HG03045 (cell line): ENCODE measurements at regions not wholly inside any gene's neighbourhood (a gene's known extent, or its start where the extent isn't known, plus 50 kb on each side); places are given as distances from the start of the nearest gene placed in this dataset.

Experiments used
- ATAC-seq: cut with Tn5 transposase; IDR thresholded peaks from one replicate; pipeline ENCODE4 v1.9.1; 2021; ENCODE audit warnings: mild to moderate bottlenecking, moderate library complexity; ENCODE audit not compliant: unreplicated experiment

DNA sequence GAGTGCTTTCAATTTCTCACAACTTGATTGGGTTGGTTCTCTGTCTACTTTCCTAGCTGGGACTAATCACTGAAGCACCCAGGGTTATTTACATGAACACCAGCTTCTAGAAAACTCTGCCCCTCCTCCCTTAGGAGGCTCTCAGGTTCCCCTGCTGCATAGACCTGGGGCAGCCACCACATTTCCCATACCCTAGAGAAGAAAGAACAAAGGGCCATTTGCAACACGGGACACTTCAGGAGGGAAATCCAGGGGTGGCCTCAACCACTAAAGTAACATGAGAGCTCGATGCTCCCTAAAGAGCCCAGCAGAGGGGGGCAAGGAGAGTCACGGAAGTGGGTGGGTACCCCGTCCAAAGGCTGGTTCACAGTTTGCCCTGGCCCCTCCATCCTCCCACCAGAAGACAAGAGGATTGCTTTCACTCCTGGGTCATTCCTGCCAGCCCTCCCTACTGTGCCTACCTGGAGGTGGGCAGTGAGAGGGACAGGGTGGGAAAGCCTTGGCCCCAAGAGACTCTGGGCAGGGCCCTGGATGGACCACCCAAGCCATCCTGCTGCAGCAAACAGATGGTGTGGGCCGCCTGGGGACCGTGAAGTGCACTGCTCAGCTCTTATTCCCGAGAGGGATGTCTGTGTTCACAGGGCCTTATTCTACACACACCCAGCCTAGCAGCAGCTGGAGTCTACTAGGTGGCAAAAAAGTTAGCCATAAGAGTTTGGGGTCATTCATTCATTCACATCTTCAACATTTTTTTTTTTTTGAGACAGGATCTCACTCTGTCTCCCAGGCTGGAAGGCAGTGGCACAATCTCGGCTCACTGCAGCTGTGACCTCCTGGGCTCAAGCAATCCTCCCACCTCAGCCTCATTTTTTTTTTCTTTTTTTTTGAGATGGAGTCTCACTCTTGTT is 392.1 kb downstream of the SOX9 start:
- ATAC-seq = no peak

DNA sequence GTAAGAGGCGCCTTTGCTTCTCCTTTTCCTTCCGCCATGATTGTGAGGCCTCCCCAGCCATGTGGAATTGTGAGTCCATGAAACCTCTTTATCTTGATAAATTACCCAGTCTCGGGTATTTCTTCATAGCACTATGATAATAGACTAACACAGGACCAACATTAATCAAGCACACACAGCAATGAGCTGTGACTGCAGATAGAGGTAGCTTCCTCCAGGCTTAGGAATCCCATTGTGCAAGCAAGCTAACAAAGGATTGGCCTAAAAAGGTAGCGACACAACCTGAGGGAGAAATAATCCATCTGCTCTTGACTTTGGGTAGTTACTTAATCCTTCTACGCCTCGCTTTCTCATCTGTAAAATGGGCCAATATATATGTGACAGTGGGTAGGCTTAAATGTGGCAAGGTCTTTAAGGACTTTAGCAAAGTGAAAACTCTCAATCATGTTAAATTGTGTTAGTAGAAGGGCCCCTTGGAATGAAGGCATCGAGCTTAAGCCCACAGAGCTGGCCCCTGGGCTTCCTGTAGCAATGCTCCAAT is 393.6 kb downstream of the SOX9 start:
- no peak for ATAC-seq

DNA sequence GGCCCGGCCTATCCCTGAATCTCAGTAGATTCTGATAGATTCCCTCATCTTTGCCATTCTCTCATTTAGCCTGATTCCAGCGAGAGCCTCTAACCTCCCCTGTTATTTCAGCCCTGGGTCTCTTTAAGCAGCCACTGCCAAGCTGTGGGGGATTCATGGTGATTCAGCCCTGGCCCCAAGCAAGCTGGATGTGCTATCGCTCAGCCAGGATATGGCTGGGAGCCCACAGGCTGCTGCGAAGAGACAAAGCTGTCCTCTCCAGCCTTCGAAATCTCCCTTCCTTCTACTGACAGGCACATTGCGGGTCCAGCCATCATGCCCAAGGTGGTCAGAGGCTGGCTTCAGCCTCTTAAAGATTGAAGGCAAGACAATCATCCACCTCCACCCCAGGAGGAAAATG is 394.1 kb downstream of the SOX9 start:
- ATAC-seq = no peak

DNA sequence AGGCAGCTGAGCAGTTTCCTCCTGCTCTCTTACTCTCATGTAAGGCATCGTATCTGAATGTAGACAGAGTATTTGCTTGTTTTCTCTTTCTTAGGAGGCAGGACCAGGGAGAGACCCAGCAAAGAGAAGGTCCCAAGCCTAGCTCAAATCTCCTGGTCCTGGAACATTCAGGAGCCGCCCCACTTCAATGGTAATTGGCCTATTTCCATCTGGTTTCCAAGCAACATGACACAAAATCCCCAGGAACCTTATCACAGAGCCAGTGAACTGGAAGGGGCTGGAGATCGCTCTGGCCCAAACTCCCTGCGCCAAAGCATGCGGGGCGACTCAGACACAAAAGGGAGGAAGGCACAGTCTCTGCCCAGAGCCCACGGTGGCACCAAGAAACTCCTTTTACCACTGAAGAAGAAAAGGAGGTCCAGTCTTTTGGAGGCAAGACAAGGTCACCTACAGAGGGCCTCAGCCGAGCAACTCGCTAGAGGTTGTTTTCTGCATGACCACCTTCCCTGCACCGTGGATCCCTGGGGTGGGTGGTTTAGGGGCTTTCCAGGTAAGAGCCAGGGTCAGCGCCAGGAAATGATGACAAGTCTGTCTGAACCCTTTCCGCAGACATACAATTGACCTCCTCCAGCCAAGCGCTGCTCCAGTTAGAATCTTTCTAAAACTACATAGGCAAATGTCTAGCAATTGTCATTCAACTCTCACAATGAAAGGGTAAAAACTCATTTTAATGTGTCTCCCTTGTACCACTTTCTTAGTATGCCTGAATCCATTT is 394.7 kb downstream of the SOX9 start:
- no peak for ATAC-seq

DNA sequence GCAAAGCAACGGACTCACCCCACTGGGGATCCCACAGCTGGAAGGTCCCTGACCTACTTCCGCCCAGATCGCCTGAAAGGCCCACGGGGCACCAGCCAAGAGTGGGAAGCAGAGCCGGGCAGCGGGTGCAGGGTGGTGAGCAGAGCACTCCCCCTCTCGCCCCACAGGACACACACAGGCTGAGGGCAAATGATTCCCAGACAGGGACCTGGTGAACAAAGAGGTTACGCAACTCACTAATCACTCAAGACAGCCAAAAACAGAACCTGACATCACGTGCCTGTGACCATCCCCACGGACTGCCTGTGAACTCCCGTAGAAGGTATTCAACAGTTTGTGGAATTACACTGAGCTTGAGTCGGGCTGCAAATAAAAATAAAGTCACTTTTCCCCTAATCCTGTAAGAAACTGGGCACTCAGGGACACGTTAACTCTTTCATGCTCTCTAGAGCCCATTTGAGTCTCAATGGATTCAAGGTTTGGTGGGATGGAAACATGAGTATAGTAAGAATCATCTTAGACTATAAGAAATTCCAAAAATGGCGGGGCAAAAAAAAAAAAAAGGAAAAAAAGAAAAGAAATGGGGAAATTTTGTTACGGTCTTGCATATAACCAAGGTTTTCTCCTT is 396.1 kb downstream of the SOX9 start:
- no peak for ATAC-seq

DNA sequence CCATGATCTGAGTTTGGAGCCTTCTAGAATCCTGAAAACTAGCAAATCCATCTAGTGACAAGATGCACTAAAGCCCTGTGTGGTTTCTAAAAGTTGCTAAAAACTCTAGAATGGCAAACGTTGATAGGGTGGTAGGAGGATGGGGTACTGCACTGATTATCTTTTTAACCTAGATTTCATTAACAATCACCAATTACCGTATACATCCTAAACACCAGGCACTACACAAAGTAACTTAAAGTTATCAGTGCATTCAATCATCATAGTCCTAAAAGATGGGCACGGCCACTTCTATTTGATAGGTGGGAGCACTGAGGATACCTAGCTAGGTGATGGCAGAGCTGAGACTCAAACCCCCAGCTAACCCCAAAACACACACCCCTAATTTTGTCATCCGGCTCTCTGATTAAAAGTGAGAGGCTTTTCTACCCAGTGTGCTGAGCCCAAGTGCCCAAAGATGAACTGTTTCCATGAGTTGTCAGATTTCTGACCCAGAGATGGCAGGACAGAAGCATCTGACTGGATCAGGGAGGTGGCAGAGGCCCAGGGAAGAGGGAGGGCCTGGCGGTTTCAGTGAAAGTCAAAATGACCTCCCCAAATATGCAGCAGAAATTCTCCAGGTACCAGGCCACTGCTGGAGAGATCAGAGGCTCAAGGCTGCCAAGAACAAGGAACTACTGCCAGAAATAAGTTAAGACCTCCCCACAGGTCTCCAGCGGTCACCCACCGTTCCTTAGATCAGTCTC is 396.8 kb downstream of the SOX9 start:
- no peak for ATAC-seq

DNA sequence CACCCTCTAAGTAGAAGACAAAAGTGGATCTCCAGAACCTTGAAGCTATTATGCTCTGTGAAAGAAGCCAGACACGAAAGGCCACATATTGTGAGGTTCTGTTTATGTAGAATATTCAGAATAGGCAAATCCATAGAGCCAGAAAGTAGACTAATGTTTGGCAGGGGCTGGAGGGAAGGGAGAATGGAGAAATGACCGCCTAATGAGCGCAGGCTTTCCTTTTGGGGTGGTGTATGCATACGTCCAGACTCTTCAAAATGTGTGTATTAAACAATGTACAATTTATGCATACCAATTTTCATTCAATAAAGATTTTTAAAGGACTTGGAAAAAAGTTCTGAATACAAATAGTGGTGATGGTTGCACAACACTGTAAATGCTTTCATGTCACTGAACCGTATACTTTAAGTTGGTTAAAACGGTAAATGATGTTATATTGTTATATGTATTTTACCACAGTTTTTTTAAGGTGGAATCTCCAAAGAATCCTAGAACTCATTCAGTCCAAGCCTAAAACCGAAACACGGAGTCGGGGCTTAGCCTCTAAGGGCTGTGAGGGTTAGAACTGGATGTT is 397.4 kb downstream of the SOX9 start:
- ATAC-seq = no peak

DNA sequence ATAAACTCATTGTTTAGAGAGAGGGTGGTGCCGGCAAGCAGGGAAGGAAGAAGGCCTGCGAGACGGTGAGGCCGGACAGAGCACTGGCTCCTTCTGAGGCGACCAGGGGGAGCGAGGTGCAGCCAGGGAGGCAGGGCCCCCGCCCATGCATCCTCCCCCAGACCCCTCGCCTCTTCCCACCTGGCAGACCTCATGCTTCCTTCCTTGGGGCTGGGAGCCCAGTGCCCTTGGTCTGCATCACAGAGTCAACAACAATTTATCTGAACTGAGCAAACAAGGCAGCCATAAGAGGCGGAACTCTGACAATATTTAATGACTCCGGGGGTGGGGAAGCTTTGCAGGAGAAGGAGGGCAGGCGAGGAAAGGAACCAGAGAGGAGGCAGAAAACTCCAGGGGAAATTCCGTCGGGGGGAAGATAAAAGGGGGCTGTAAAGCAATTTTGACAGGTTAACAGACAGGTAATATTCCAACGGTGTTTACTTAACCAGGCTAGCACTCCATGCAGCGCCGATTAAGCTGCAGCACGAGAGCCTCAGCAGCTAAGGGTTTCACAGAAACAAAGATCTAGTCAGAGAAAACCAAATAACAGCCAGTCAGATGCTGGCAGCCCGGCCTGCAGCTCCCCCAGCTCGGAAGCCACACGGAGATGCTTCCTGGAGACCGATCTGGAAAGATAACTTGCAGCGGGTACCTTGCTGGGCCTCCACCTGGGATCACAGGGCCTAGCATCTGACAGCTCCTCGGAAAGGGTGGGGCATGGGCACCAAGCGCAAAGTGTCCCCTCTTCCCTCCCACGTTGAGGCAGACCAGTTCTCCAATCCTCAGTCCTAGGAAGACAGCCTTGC is 398.2 kb downstream of the SOX9 start:
- no peak for ATAC-seq

DNA sequence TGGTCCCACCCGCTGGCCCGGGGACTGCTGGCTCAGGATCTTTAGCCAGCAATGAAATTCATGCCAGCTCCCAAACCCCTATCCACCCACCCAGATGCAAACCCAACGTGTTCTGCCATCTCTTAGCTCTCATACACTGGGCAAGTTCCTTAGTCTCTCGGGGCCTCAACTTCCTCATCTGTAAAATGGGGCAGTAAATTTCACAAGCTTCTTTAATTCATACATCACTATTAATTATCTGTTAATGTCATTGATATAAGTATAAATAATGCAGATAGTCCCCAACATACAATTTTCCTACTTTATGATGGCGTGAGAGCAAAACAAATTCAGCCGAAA is 398.7 kb downstream of the SOX9 start:
- ATAC-seq = no peak

DNA sequence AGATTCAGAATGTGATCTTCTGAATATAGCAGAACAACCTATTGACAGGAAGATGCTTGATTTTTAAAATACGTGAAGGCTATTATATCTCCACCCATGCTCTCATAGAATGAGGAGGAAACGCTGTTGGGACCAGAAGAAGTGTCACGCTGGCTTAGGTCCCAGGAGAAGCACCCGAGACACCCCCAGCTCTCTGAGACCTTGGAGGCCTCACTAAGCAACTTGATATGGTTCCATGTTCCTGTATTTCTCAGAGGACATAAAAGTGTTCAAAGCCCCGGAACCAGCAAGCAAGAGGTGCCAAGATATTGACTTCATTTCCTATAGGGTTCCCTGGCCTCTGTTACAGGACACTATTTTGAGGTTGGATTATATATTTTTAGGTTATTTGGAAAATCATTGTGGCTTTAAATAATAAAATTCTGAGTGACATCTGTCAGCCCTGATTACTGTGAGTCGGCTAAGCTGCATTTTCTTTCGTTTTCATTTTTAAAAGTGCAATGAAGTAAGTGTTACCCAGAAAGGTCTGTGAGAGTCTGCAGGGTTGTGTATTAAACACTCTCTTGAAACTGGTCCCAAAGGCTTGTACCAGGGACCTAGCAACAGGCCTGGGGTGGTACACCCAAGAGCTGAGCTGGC is 400.0 kb downstream of the SOX9 start:
- ATAC-seq = no peak

DNA sequence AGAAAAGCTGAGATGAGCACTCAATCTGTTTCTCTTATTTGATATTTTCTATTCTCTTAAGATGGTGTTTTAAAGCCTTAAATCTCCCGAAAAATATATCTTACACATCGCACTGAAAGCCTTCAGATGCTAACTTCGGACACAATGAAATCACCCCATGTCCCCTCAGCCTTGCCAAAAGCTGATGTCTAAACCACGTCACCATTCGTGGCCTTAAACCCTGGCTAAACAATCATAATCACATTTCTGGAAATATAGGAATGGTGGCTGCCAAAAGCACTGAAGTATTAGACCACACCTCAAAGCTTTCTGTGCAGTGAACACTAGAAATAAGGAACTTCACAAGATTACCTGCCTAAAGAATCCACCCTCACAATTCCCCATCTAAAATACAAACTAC is 402.7 kb downstream of the SOX9 start:
- ATAC-seq = no peak

DNA sequence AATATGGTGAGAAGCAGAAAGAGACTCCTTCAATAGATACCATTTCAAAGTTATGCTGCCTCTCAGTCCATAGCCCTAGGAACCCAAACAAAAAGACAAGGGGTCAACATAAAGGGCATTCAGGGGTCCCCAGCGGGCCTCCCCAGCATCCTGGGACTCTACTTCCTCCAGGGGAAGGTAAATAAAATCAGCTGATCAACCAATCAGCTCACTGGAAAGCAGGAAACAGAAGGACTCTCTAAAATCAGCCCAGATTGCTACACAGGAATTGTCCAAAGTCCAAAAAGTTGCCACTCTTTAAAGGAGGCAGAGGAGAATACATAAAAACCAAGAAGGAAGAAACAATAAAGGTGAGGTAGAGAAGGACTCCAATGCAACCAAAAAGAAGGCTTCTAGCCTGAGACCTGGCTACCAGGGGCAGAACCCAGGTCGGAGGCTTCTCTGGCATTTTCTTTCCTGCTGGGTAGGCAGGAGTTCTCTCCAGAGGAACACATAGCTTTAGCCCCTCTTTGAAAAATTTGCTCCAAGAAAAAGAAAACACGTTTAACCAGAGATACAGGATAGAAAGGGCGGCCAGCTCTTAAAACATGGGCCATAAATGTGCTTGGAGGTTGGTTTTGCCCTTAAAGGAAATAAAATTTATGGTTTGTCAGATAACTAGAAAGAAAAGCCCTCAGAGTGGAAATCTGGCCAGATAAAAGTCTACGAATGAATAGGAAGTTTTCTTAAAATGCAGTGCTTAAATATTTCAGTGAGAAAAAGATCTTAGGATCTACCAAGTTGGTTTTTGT is 404.6 kb downstream of the SOX9 start:
- no peak for ATAC-seq

DNA sequence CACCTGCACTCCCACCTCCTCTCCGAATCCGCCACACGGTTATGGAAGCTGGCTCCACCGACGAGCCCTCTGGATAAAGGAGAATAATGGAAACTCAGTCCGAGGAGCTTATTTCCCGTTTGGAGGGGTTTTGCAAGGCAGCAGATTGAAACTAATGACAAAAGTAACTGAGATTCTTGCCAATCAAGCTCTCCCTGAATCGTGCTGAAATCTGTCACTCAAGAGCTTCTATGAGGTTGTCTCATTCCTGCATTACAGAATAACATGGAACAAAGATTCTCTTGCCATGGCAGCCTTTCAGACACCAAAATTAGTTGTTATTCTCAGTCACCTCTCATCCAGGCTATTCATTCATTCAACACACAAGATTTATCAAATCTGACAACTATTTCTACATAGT is 405.9 kb downstream of the SOX9 start:
- ATAC-seq = no peak

DNA sequence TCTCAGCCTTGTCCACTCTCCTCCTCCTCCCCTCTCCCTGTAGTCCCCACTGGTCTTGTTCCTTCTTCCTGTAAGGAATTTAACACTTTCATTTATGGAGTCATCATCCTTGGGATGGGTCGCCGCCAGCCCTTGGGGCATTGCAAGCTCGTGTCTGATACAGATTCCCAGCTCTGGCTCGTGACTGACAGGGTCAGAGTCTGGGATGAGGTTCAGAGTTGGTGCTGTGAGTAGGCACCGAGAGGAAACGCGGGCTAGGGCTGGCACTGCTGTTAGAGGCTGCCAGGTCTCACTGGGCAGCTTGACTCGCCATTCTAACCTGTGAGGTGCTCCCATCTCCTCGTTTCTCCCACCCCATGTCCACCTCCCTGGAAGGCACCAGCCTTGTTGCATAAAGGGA is 407.0 kb downstream of the SOX9 start:
- ATAC-seq = no peak

DNA sequence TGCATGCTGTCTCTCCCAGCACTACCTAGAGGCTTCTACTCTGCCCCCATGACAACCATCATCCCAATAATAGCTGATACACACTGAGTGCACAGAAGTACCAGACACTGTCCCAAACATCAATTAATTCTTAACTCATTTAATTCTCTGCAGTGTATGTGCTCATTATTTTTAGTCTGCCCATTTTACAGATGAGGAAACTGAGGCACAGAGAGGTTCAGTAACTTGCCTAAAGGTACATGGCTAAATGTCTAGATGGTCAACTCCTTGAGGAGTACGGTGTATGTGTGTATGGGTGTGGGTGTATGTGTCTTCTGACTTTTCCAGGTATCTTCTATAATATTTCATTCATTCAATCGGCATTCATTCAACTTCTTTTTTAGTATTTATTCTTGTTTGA is 407.9 kb downstream of the SOX9 start:
- no peak for ATAC-seq

DNA sequence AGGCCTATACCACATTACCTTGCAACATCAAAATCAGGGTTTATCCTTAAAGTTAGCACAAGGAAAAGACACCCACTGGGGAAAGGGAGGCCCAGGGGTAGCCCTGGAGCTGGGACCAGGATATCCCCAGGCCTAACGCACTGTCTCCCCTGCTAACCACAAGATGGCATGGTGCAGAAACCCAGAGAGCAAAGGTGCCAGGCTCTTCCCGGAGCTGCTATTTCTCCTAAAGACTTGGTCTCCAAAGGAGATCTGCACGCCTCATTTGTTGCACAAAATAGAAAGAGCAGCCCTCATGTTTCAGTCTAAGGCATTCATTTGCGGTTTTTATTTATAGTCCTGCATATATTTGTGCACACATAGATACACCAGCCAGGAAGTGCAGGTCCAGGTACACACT is 408.6 kb downstream of the SOX9 start:
- no peak for ATAC-seq

DNA sequence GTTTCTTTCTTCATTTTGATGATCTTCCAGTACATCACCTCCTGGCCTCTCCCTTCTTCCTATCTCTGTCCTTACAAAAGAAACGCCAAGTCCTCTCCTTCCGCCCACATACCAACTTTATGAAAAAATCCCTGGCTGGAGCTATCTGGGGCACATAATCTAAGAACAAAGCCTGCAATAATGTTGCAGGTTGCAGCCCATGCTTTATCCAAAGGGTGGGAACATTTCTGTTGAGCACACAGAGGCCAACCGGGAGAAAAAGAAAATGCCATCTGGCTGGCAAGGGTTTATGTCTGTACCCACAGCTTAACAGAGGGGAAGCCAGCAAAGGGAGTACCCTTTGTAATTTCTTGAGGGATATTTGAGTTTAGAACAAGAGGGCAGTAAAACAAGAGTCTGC is 409.6 kb downstream of the SOX9 start:
- no peak for ATAC-seq

DNA sequence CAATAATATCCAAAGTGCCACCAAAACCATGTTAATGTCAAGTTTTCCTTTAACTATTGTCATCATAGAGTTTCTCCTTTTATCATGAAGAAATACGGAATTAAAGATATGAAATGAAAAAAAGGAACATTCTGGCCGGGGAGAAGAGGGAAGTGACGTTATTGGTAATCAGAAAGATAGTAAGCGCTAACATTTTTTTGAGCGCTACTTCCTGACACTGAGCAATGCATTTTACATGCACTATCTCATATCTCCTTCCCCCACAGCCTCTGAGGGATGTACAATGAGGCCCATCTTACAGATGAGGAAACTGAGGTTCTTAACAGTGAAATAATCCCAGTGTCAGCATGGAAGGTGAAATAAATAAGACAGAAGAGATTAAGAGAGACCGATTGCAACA is 410.9 kb downstream of the SOX9 start:
- ATAC-seq = no peak
